Stimulated activated CD8-positive, alpha-beta memory T cell treated with anti-CD3 and anti-CD28 coated beads, Interleukin-15, amount 100 ng/mL, for 48 hours (primary cell): ENCODE measurements at regions not wholly inside any gene's neighbourhood (a gene's known extent, or its start where the extent isn't known, plus 50 kb on each side); places are given as distances from the start of the nearest gene placed in this dataset.
A peak's percentile ranks its signal among the peaks of the same experiment; 100 is the strongest.
"Not testable (repeated sequence)": the region's sequence is repeated elsewhere in the genome, so short reads cannot be mapped to it uniquely, and the experiment has no call there.

Experiments
- DNase-seq, 2 donors: peaks; one replicate each; pipeline ENCODE4 v3.0.0-alpha.2; 2020; ENCODE audit warnings: low read depth in 2 of 2

GRCh38 chr9:1871626-1872419 lies 143.3 kb upstream of the SMARCA2 start:
- no peak for DNase-seq

DNA sequence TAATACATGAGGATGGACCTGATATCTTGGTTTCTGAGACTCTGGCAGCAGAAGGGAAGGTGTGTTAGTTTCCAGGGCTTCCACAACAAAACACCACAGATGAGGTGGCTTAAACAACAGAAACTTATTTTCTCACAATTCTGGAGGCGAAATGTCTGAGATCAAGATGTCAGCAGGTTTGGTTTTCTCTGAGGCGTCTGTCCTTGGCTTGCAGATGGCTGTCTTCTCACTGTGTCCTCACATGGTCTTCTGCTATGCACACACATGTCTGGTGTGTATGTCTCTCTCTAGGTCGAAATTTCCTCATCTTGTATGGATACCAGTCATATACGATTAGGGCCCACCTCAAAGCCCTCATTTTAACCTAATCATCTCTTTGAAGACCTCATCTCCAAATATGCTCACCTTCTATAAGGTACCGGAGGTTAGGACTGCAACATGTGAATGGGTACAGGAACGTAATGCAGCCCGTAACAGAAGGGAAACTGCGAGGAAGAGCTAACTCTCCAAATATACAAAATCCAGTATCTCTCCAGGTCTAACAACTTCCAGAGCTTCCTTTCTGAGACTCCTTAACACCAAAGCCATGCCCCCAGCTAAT lies 139.8 kb upstream of the SMARCA2 start:
- DNase-seq = no peak

DNA sequence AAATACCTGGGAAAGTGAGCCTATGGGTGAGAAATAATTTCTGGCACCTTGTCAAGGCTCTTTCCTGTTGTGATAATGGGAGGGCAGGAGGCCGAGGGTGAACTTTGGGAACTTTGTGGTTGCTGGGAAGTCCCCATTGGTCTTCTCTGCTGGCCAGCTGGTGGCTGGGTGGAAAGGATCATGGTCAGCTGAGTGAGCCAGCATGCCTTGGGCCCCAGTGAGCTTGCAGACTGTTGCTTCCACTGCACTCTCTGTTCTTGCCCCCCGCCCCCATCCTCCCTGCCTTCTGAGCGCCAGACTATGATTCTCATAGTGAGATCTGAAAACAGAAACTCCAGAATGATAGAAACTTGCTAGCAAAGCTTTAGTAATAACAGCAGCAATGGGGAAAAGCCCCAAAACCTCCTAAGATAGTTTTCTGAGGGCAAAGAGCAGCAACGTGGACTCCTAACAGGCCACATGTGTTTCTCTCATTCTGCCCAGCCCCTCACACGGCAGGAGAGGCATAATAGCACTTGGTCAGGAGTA lies 139.2 kb upstream of the SMARCA2 start:
- peak; percentile 64 to 69 for DNase-seq

- DNase-seq = no peak
These were observed 138.2 kb upstream of the SMARCA2 start for GRCh38 chr9:1876891-1877496.

- no peak for DNase-seq
These were observed 137.2 kb upstream of the SMARCA2 start for GRCh38 chr9:1877951-1878350.

- DNase-seq = no peak
These were observed 136.3 kb upstream of the SMARCA2 start for GRCh38 chr9:1878811-1879210.

- no peak for DNase-seq
These were observed 135.6 kb upstream of the SMARCA2 start for GRCh38 chr9:1879501-1879900.

DNA sequence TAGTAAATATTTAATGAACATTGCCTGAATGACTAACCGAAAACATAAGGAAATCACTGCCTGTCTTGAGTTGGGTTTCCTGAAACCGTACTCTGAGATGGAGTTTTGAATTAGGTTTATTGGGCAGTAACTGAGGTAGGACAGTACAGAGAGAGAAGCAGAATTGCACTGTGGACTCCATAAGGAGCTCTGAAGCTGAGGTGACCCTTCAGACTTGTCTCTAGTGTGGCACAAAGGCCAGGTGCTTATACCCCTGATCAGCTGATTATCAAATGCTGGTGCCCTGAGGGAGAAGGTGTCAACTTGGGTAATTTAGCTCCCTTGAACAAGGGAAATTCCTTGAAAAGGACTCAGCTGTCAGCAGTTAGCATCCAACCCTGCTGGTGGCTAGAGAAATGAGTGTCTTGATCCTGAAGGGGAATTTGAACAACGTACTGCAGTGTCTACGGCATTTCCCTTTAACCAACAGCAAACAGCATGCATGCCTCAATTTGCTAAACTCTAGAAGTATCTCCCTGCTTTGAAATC lies 135.0 kb upstream of the SMARCA2 start:
- no peak for DNase-seq

- DNase-seq = no peak
These were observed 133.3 kb upstream of the SMARCA2 start for GRCh38 chr9:1881708-1882295.

- DNase-seq = no peak
These were observed 132.3 kb upstream of the SMARCA2 start for GRCh38 chr9:1882711-1883403.

DNA sequence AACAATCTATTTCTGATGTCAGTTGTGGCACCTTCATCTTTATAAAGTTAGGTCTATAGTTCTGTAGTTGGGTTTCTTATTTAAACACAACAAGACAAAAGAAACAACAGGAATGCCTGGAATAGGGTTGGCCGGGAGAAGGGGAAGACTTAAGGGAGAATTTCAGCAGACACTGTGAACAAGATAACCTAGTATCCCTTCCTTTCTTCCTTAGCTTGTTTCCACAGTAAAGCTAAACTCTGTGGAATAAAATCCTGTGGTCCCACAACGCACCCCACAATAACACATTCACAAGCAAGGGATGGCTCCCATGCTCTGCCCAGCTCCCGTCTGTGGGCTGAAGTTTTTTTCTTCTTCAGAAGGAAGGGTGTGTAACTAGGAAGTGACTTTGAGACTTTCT lies 124.9 kb upstream of the SMARCA2 start:
- DNase-seq = no peak

- no peak for DNase-seq
These were observed 124.3 kb upstream of the SMARCA2 start for GRCh38 chr9:1890816-1891215.

GRCh38 chr9:1903080-1903704 lies 112.0 kb upstream of the SMARCA2 start:
- not testable (repeated sequence) for DNase-seq

DNA sequence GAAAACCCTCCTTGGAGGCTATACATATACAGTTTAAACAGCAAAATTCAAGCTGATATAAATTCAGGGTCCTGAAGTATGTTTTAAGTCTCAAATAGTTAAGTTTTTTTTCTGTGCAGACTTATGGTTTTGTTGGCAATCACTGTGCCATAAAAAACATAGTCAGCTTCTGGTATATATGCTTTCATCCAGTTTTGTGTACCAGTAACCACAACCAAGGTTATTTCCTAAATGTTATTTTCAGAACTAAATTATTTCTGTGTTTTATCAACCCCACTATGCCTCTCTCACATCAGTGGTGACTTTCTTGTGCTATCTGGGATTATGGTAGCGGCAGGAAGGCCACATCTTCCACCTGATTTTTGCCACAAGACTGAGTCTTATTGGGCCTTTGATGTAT lies 107.7 kb upstream of the SMARCA2 start:
- no peak for DNase-seq

DNA sequence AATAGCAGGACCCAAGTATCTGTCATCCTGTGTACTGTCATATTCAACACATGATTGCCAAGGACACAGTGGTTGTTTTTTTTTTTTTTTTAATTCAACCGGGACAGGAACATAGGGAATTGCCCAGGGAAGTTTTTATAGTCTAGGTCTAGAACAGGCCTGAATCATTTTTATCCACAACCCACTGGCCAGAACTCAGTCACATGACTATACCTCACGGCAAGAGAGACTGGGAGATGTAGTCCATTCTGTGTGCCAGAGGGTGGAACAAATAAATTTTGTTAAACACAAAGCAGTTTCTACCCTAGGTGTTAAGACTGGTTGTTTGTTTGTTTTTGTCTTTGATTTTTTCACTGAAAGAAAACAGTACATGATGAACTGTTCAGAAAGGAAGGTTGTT lies 105.8 kb upstream of the SMARCA2 start:
- no peak for DNase-seq

GRCh38 chr9:1910269-1910811 lies 104.8 kb upstream of the SMARCA2 start:
- DNase-seq = no peak

DNA sequence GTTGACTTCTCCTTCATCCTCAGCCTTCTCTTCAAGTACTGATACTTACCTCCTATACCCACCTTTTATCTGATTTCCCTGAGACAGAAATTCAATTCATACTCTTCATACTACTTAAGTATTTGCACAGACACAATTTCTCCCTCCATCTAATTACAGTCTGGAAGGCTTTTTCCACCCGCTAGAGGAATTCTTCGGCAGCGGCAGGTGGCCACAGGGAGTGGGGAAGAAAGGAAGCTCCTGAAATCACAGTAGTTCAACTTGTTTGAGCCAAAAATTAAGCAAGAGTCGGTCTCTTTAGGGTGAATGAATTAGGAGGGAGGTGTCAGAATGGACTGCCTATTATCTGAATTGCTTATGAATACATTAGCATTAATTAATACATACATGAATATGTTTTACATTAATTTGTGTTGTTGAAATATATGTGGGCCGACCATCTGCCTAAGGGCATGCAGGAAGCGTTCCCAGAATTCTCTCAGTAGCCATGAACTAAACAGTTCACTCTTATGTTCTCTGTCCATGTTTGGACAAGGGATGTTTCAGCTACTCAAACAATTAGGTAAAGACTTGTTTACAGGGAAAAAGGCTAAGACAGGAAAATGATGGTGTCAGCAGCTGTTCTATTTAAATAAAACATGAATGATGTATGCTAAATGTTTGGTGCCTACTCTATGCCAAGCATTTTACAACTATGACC lies 101.4 kb upstream of the SMARCA2 start:
- no peak for DNase-seq

DNA sequence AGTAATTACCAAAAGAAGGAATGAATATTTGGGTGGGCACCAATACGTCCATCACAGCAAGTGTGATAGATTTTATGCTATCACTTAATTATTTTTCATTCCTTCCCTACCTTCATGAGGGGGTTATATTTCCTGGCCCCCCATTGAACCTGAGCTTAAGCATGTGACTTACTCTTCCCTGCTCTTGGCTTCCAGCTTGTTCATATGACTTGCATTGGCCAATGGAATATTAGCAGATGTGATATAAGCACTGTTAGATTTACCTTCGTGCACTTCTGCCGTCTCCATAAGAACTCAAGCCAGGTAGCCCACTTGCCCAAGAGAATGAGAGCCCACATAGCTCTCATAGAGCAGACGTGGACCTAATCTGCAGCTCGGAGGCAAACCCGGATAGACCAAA lies 99.1 kb upstream of the SMARCA2 start:
- DNase-seq = no peak

DNA sequence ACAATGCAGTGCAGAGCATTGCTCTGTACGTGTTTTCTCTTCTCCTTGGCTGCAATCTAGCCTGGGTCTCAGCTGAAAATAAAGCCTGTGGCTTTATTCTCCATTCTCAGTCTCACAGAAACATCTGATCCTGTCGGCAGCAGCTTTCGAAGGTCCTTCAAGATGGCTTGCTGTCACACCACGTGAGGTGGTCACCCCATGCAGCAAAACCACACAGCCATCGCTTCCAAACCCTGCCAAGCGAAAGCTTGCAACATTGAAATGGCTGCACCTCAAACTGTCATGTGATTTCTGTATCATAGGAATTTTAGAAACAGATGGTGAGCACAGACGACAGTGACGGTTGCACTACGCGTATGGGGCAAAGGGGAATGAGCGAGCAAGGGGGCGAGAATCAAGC lies 98.5 kb upstream of the SMARCA2 start:
- DNase-seq = no peak

GRCh38 chr9:1917396-1917935 lies 97.7 kb upstream of the SMARCA2 start:
- DNase-seq = no peak
